Colonic mucosa (tissue), 4 donors: ENCODE measurements at regions not wholly inside any gene's neighbourhood (a gene's known extent, or its start where the extent isn't known, plus 50 kb on each side); places are given as distances from the start of the nearest gene placed in this dataset.

Experiments used
- DNase-seq: peaks from one replicate; pipeline ENCODE4 v3.0.0-alpha.2; 2020
- H3K27ac ChIP-seq: fragments of 200-600 bp; one replicate; pipeline ENCODE4 v1.8.0; 2021
- H3K27me3 ChIP-seq: fragments of 200-600 bp; one replicate; pipeline ENCODE4 v1.8.0; 2021
- H3K36me3 ChIP-seq: fragments of 200-600 bp; one replicate; pipeline ENCODE4 v1.8.0; 2021
- H3K4me1 ChIP-seq: fragments of 200-600 bp; one replicate; pipeline ENCODE4 v1.8.0; 2021; ENCODE audit warnings: mild to moderate bottlenecking
- H3K4me3 ChIP-seq: fragments of 200-600 bp; one replicate; pipeline ENCODE4 v1.8.0; 2021
- H3K9ac ChIP-seq, 2 donors: one replicate each; pipeline ENCODE4 v1.7.0; 2013; ENCODE audit warnings: control low read depth in 2 of 2, low read depth in 2 of 2, low read length in 2 of 2
- H3K9me3 ChIP-seq: fragments of 200-600 bp; one replicate; pipeline ENCODE4 v1.8.0; 2021
- CTCF ChIP-seq: fragments of 200-600 bp; IDR thresholded peaks from one replicate; pipeline ENCODE4 v1.8.0; 2022; ENCODE audit warnings: antibody characterized with exemption, mild to moderate bottlenecking
- intact Hi-C: fragments of 100-400 bp; cut with DNase I; formaldehyde crosslinking; loops from one replicate; pipeline ENCODE4 v1.14.1; 2022
- donor health status: healthy.
- donor health status: DM: no; HTN: no; CAD: no.
- donor health status: DM: no; HTN: no; CAD: no.

GRCh38 chr20:40223810-40224209, 465.2 kb downstream of the MAFB start:
- Histone ChIP-seq H3K36me3 (no peaks in the 10 kb centered on the region), H3K9ac (no peak overlapping the region), H3K4me1 (no peaks in the 10 kb centered on the region), H3K4me3 (no peak overlapping the region), H3K27me3 (no peaks in the 10 kb centered on the region), H3K27ac (no peak overlapping the region), H3K9me3 (no peaks in the 10 kb centered on the region)
- DNase-seq = no peak
- no peak for TF ChIP-seq CTCF
- intact Hi-C loops = no loop called here

- Histone ChIP-seq H3K4me3 (no peak overlapping the region), H3K9ac (no peak overlapping the region), H3K4me1 (no peaks in the 10 kb centered on the region), H3K36me3 (no peaks in the 10 kb centered on the region), H3K9me3 (no peaks in the 10 kb centered on the region), H3K27ac (no peak overlapping the region), H3K27me3 (no peaks in the 10 kb centered on the region)
- TF ChIP-seq CTCF = no peak
- no peak for DNase-seq
- intact Hi-C loops = no loop called here
Observed at GRCh38 chr20:40218971-40219370, 470.1 kb downstream of the MAFB start.

GRCh38 chr20:40218316-40218969, 470.6 kb downstream of the MAFB start:
- Histone ChIP-seq H3K9me3 (no peaks in the 10 kb centered on the region), H3K4me1 (no peaks in the 10 kb centered on the region), H3K27me3 (no peaks in the 10 kb centered on the region), H3K36me3 (no peaks in the 10 kb centered on the region), H3K4me3 (no peak overlapping the region), H3K27ac (no peak overlapping the region), H3K9ac (no peak overlapping the region)
- no peak for TF ChIP-seq CTCF
- DNase-seq = no peak
- intact Hi-C loops = no loop called here

GRCh38 chr20:40207655-40208054, 481.4 kb downstream of the MAFB start:
- Histone ChIP-seq H3K27ac (no peak overlapping the region), H3K36me3 (no peaks in the 10 kb centered on the region), H3K4me3 (no peak overlapping the region), H3K27me3 (no peaks in the 10 kb centered on the region), H3K9ac (no peak overlapping the region), H3K4me1 (no peaks in the 10 kb centered on the region), H3K9me3 (no peaks in the 10 kb centered on the region)
- DNase-seq = no peak
- no peak for TF ChIP-seq CTCF
- intact Hi-C loops = no loop called here

GRCh38 chr20:40205971-40206370, 483.1 kb downstream of the MAFB start:
- Histone ChIP-seq H3K9me3 (no peaks in the 10 kb centered on the region), H3K9ac (no peak overlapping the region), H3K4me3 (no peak overlapping the region), H3K4me1 (no peaks in the 10 kb centered on the region), H3K27me3 (no peaks in the 10 kb centered on the region), H3K27ac (no peak overlapping the region), H3K36me3 (no peaks in the 10 kb centered on the region)
- no peak for TF ChIP-seq CTCF
- DNase-seq = no peak
- intact Hi-C loops = no loop called here
